Peyer's patch (tissue), 4 donors: ENCODE measurements at regions not wholly inside any gene's neighbourhood (a gene's known extent, or its start where the extent isn't known, plus 50 kb on each side); places are given as distances from the start of the nearest gene placed in this dataset.

Experiments
- DNase-seq, 3 donors: peaks; one replicate each; pipeline ENCODE4 v3.0.0-alpha.2; 2017 to 2019
- H3K27ac ChIP-seq, 4 donors: fragments of 200-600 bp; sonication (generic); one replicate each; pipeline ENCODE4 v1.5.1; 2016 to 2019
- H3K27me3 ChIP-seq, 2 donors: fragments of 200-600 bp; sonication (generic); one replicate each; pipeline ENCODE4 v1.5.1; 2019
- H3K36me3 ChIP-seq, 3 donors: fragments of 200-600 bp; sonication (generic); one replicate each; pipeline ENCODE4 v1.5.1; 2016 to 2019
- H3K4me1 ChIP-seq, 4 donors: fragments of 200-600 bp; sonication (generic); one replicate each; pipeline ENCODE4 v1.5.1; 2016 to 2019
- H3K4me3 ChIP-seq, 4 donors: fragments of 200-600 bp; sonication (generic); 1 replicate in 3 of 4; 2 replicates in 1 of 4; pipeline ENCODE4 v1.5.1; 2016 to 2019; ENCODE audit warnings: mild to moderate bottlenecking in 1 of 4
- H3K9me3 ChIP-seq, 4 donors: fragments of 200-600 bp; sonication (generic); one replicate each; pipeline ENCODE4 v1.5.1; 2016 to 2019; ENCODE audit warnings: mild to moderate bottlenecking in 1 of 4
- POLR2A ChIP-seq, 2 donors: fragments of 450-650 bp; IDR thresholded peaks; one replicate each; pipeline ENCODE4 v1.5.1; 2017; ENCODE audit warnings: antibody characterized with exemption in 2 of 2, mild to moderate bottlenecking in 2 of 2, moderate library complexity in 2 of 2
- TF ChIP-seq, protein P1 (sequence below), 6 experiments: fragments of 450-650 bp in 4 of 6; fragments of 200-600 bp in 2 of 6; sonication (generic) in 1 of 6; IDR thresholded peaks; one replicate each; pipeline ENCODE4 v1.5.1; 2017 to 2019; ENCODE audit warnings: antibody characterized with exemption in 6 of 6, mild to moderate bottlenecking in 3 of 6, moderate library complexity in 1 of 6

DNA sequence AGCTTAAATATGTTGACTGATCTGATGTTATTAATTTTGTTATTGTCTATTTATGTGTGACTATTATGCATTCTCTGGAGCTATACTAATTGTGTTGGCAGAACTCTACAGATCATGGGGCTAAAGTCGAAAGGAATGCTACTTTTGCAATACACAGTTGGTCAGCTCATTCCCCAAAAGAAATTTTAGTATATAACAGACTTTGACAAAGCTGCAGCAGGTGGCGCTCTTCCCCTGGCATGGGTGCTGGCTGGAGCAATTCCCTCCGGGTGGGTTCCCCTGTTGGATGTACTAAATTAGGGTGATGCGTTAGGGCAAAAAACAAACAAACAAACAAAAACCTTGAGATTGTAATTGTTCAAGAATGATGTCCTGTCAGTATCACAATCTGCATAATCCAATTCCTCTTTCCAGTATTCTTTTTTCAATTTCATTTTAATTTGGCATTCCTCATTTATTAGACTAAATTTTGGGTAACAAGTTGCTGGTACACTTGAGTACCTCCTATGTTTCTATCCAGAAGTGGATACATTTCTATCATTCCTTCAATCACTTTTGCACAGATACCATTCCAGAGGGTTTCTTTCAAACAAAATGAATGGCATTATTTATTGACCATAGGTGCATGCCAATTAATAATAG is 322.8 kb upstream of the EDNRB start:
- Histone ChIP-seq H3K36me3 (no peaks in the 10 kb centered on the region), H3K4me3 (no peak overlapping the region), H3K27ac (no peak overlapping the region), H3K4me1 (no peaks in the 10 kb centered on the region), H3K27me3 (no peaks in the 10 kb centered on the region), H3K9me3 (no peaks in the 10 kb centered on the region)
- DNase-seq: peak in 2 of 3 donors; percentile 51 to 56
- no peak for TF ChIP-seq POLR2A (IDR thresholded peaks at IDR 0.05)
- TF ChIP-seq, protein P1, sequence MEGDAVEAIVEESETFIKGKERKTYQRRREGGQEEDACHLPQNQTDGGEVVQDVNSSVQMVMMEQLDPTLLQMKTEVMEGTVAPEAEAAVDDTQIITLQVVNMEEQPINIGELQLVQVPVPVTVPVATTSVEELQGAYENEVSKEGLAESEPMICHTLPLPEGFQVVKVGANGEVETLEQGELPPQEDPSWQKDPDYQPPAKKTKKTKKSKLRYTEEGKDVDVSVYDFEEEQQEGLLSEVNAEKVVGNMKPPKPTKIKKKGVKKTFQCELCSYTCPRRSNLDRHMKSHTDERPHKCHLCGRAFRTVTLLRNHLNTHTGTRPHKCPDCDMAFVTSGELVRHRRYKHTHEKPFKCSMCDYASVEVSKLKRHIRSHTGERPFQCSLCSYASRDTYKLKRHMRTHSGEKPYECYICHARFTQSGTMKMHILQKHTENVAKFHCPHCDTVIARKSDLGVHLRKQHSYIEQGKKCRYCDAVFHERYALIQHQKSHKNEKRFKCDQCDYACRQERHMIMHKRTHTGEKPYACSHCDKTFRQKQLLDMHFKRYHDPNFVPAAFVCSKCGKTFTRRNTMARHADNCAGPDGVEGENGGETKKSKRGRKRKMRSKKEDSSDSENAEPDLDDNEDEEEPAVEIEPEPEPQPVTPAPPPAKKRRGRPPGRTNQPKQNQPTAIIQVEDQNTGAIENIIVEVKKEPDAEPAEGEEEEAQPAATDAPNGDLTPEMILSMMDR (IDR thresholded peaks at IDR 0.05): peak in 4 of 6 experiments; percentile 33 to 56 (median 54)

GRCh38 chr13:78239714-78240113 is 321.1 kb upstream of the EDNRB start:
- H3K9me3 ChIP-seq: no peaks in the 10 kb centered on the region
- H3K27ac ChIP-seq: no peak overlapping the region
- no peak for DNase-seq
- no peak for TF ChIP-seq POLR2A (IDR thresholded peaks at IDR 0.05)
- TF ChIP-seq, protein P1 (IDR thresholded peaks at IDR 0.05): no peak
- H3K36me3 ChIP-seq: no peaks in the 10 kb centered on the region
- no peaks in the 10 kb centered on the region for H3K27me3 ChIP-seq
- no peak overlapping the region for H3K4me3 ChIP-seq
- no peaks in the 10 kb centered on the region for H3K4me1 ChIP-seq

- no peaks in the 10 kb centered on the region for H3K4me1 ChIP-seq
- no peaks in the 10 kb centered on the region for H3K27me3 ChIP-seq
- no peaks in the 10 kb centered on the region for H3K9me3 ChIP-seq
- TF ChIP-seq, protein P1 (IDR thresholded peaks at IDR 0.05): no peak
- no peak for TF ChIP-seq POLR2A (IDR thresholded peaks at IDR 0.05)
- no peak overlapping the region for H3K4me3 ChIP-seq
- DNase-seq: no peak
- no peaks in the 10 kb centered on the region for H3K36me3 ChIP-seq
- H3K27ac ChIP-seq: no peak overlapping the region
These were observed 320.3 kb upstream of the EDNRB start for GRCh38 chr13:78238911-78239310.

DNA sequence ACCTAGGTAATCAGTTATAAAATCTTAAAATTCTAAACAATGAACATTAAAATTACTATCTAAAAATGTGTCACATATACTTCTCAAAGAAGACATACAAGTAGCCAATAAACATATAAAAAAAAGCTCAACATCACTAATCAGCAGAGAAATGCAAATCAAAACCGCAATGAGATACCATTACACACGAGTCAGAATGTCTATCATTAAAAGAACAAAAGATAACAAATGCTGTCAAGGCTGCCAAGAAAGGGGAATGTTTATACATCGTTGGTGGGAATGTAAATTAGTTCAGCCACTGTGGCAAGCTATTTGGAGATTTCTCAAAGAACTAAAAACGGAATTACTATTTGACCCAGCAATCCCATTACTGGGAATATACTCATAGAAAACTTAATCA is 310.3 kb upstream of the EDNRB start:
- no peaks in the 10 kb centered on the region for H3K4me1 ChIP-seq
- TF ChIP-seq, protein P1 (IDR thresholded peaks at IDR 0.05): no peak
- no peak for TF ChIP-seq POLR2A (IDR thresholded peaks at IDR 0.05)

GRCh38 chr13:78228211-78228610 is 309.6 kb upstream of the EDNRB start:
- Histone ChIP-seq H3K27ac (no peak overlapping the region), H3K36me3 (no peaks in the 10 kb centered on the region), H3K4me1 (no peaks in the 10 kb centered on the region), H3K4me3 (no peak overlapping the region), H3K9me3 (no peaks in the 10 kb centered on the region), H3K27me3 (no peaks in the 10 kb centered on the region)
- TF ChIP-seq POLR2A (IDR thresholded peaks at IDR 0.05): no peak
- TF ChIP-seq, protein P1 (IDR thresholded peaks at IDR 0.05): no peak
- DNase-seq: no peak

More for the DNA sequence above, 310.3 kb upstream of the EDNRB start:
- H3K36me3 ChIP-seq: no peaks in the 10 kb centered on the region
- H3K27me3 ChIP-seq: no peaks in the 10 kb centered on the region
- no peaks in the 10 kb centered on the region for H3K9me3 ChIP-seq
- DNase-seq: no peak
- H3K27ac ChIP-seq: no peak overlapping the region
- no peak overlapping the region for H3K4me3 ChIP-seq

GRCh38 chr13:78227709-78228108 is 309.1 kb upstream of the EDNRB start:
- H3K9me3 ChIP-seq: no peaks in the 10 kb centered on the region
- no peaks in the 10 kb centered on the region for H3K36me3 ChIP-seq
- H3K27me3 ChIP-seq: no peaks in the 10 kb centered on the region
- TF ChIP-seq POLR2A (IDR thresholded peaks at IDR 0.05): no peak
- TF ChIP-seq, protein P1 (IDR thresholded peaks at IDR 0.05): no peak
- H3K4me3 ChIP-seq: no peak overlapping the region
- no peak for DNase-seq
- no peaks in the 10 kb centered on the region for H3K4me1 ChIP-seq
- H3K27ac ChIP-seq: no peak overlapping the region
